Gastrocnemius medialis (tissue), 4 donors: ENCODE measurements at regions not wholly inside any gene's neighbourhood (a gene's known extent, or its start where the extent isn't known, plus 50 kb on each side); places are given as distances from the start of the nearest gene placed in this dataset.

Experiments used
- ATAC-seq, 2 donors: fragments of 150-250 bp; one replicate each; pipeline ENCODE4 v1.9.1; 2016
- DNase-seq, 2 donors: peaks; one replicate each; pipeline ENCODE4 v3.0.0-alpha.2; 2019
- H3K27ac ChIP-seq, 4 donors: fragments of 200-600 bp; sonication (generic); 1 replicate in 1 of 4; 2 replicates in 3 of 4; pipeline ENCODE4 v1.5.1; 2016 to 2018; ENCODE audit warnings: mild to moderate bottlenecking in 2 of 4, moderate library complexity in 1 of 4
- H3K27me3 ChIP-seq, 3 donors: fragments of 200-600 bp; sonication (generic) in 2 of 3; 1 replicate in 1 of 3; 2 replicates in 2 of 3; pipeline versions ENCODE4 v1.5.1 to v1.6.0; 2016 to 2019; ENCODE audit warnings: mild to moderate bottlenecking in 1 of 3, moderate library complexity in 1 of 3
- H3K36me3 ChIP-seq, 2 donors: fragments of 200-600 bp; sonication (generic) in 1 of 2; one replicate each; pipeline ENCODE4 v1.5.1; 2017 to 2018
- H3K4me1 ChIP-seq, 2 donors: fragments of 200-600 bp; sonication (generic) in 1 of 2; one replicate each; pipeline ENCODE4 v1.5.1; 2016 to 2017; ENCODE audit warnings: mild to moderate bottlenecking in 2 of 2
- H3K4me3 ChIP-seq, 4 donors: fragments of 200-600 bp; sonication (generic) in 3 of 4; 1 replicate in 1 of 4; 2 replicates in 3 of 4; pipeline ENCODE4 v1.5.1; 2016 to 2019; ENCODE audit warnings: mild to moderate bottlenecking in 2 of 4
- H3K9me3 ChIP-seq, 3 donors: fragments of 200-600 bp; sonication (generic) in 2 of 3; 1 replicate in 1 of 3; 2 replicates in 2 of 3; pipeline ENCODE4 v1.5.1; 2016 to 2019
- POLR2A ChIP-seq, 2 donors: fragments of 450-650 bp; IDR thresholded peaks; one replicate each; pipeline ENCODE4 v1.6.1; 2017; ENCODE audit warnings: antibody characterized with exemption in 2 of 2, mild to moderate bottlenecking in 2 of 2, moderate library complexity in 2 of 2
- in situ Hi-C, 4 donors: fragments of 200-750 bp; cut with MboI; loops; one replicate each; pipeline versions ENCODE4 v1.15.0 to v1.8.0; 2017; ENCODE audit warnings: low sequenced_read_pairs in 4 of 4
- intact Hi-C: fragments of 100-400 bp; cut with DNase I; formaldehyde crosslinking; loops from one replicate; pipeline ENCODE4 v1.15.1; 2023; ENCODE audit warnings: low total_unique reads
- TF ChIP-seq, protein P1 (sequence below), 5 experiments: fragments of 450-650 bp in 3 of 5; fragments of 200-600 bp in 2 of 5; sonication (generic) in 2 of 5; IDR thresholded peaks in 4 of 5; conservative IDR thresholded peaks in 1 of 5; 1 replicate in 4 of 5; 2 replicates in 1 of 5; pipeline ENCODE4 v1.5.1; 2016 to 2019; ENCODE audit warnings: antibody characterized with exemption in 5 of 5, mild to moderate bottlenecking in 3 of 5, moderate library complexity in 3 of 5

DNA sequence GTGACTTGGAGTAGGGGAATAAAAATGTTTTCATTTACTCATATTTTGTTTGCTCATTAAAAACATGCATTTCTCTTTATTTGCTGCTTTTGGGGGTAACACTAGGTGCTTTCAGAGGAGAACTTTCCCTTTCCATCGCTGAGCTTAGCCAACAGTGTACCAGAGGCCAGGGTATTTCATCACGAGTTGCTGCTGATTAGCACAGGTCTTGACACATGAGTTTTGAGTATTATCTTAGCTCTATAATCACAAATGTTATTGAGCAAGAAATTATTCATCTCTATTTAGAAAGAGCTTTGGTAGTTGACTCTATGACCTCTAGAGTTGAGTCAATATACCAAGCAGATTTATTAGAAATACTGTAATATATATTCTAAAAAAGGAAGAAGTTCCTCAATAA is 375.9 kb downstream of the NXPH1 start:
- no peak for ATAC-seq
- Histone ChIP-seq H3K4me3 (no peak overlapping the region), H3K9me3 (no peaks in the 10 kb centered on the region), H3K4me1 (no peaks in the 10 kb centered on the region), H3K27me3 (no peaks in the 10 kb centered on the region), H3K27ac (no peak overlapping the region), H3K36me3 (no peaks in the 10 kb centered on the region)
- no peak for TF ChIP-seq POLR2A (IDR thresholded peaks at IDR 0.05)
- TF ChIP-seq, protein P1, sequence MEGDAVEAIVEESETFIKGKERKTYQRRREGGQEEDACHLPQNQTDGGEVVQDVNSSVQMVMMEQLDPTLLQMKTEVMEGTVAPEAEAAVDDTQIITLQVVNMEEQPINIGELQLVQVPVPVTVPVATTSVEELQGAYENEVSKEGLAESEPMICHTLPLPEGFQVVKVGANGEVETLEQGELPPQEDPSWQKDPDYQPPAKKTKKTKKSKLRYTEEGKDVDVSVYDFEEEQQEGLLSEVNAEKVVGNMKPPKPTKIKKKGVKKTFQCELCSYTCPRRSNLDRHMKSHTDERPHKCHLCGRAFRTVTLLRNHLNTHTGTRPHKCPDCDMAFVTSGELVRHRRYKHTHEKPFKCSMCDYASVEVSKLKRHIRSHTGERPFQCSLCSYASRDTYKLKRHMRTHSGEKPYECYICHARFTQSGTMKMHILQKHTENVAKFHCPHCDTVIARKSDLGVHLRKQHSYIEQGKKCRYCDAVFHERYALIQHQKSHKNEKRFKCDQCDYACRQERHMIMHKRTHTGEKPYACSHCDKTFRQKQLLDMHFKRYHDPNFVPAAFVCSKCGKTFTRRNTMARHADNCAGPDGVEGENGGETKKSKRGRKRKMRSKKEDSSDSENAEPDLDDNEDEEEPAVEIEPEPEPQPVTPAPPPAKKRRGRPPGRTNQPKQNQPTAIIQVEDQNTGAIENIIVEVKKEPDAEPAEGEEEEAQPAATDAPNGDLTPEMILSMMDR (IDR thresholded peaks at IDR 0.05 in 4 of 5, conservative IDR thresholded peaks at IDR 0.05 in 1 of 5) = no peak
- intact Hi-C loops (no loop called here), in situ Hi-C loops (no loop called here)
- no peak for DNase-seq

- TF ChIP-seq, protein P1 (IDR thresholded peaks at IDR 0.05 in 4 of 5, conservative IDR thresholded peaks at IDR 0.05 in 1 of 5) = no peak
- no peak for TF ChIP-seq POLR2A (IDR thresholded peaks at IDR 0.05)
- H3K4me3 ChIP-seq = no peak overlapping the region
- ATAC-seq (no peak), DNase-seq (no peak)
- intact Hi-C loops = no loop called here
- in situ Hi-C loops = no loop called here
- no peaks in the 10 kb centered on the region for H3K36me3 ChIP-seq
- H3K27ac ChIP-seq = no peak overlapping the region
- H3K4me1 ChIP-seq = no peaks in the 10 kb centered on the region
- no peaks in the 10 kb centered on the region for H3K9me3 ChIP-seq
- H3K27me3 ChIP-seq = no peaks in the 10 kb centered on the region
Measured at GRCh38 chr7:8817448-8818036, 384.1 kb downstream of the NXPH1 start.

GRCh38 chr7:8818406-8818805 is 385.0 kb downstream of the NXPH1 start:
- no peak for DNase-seq
- intact Hi-C loops = no loop called here
- in situ Hi-C loops = no loop called here

DNA sequence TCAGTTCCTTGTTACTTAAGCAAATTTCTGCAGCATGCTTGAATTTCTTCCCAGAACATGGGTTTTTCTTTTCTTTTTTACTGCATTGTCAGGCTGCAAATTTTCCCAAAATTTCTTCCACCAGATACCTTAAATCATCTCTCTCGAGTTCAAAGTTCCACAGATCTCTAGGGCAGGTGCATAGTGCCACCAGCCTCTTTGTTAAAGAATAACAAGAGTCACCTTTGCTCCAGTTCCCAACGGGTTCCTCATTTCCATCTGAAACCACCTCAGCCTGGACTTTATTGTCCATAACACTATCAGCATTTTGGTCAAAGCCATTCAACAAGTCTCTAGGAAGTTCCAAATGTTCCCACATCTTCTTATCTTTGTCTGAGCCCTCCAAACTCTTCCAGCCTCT is 389.2 kb downstream of the NXPH1 start:
- in situ Hi-C loops = no loop called here
- TF ChIP-seq, protein P1 (IDR thresholded peaks at IDR 0.05 in 4 of 5, conservative IDR thresholded peaks at IDR 0.05 in 1 of 5) = no peak
- TF ChIP-seq POLR2A (IDR thresholded peaks at IDR 0.05) = no peak

More at GRCh38 chr7:8818406-8818805, 385.0 kb downstream of the NXPH1 start:
- ATAC-seq = no peak
- H3K9me3 ChIP-seq = no peaks in the 10 kb centered on the region
- H3K27me3 ChIP-seq = no peaks in the 10 kb centered on the region
- H3K4me3 ChIP-seq = no peak overlapping the region
- H3K27ac ChIP-seq = no peak overlapping the region
- H3K36me3 ChIP-seq = no peaks in the 10 kb centered on the region
- H3K4me1 ChIP-seq = no peaks in the 10 kb centered on the region
- TF ChIP-seq POLR2A (IDR thresholded peaks at IDR 0.05) = no peak
- TF ChIP-seq, protein P1 (IDR thresholded peaks at IDR 0.05 in 4 of 5, conservative IDR thresholded peaks at IDR 0.05 in 1 of 5) = no peak

DNA sequence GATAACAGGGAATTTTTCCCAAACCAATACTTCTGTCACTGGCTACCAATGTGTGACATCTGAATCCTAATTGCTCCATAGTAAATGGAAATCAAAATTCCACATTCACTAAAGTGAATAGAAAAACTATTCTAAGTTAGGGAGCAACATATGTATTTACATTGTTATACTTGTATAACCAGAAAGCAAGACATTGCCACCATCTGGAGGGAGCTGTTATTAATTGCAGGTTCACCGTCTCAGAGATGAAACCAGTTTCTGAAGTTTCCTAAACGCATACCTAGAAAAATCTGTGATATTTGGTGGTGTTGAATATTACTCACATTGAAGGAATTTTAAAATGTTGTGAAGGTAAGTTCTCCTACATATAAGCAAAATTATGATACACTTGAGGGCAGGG is 390.1 kb downstream of the NXPH1 start:
- Histone ChIP-seq H3K4me1 (no peaks in the 10 kb centered on the region), H3K27me3 (no peaks in the 10 kb centered on the region), H3K27ac (no peak overlapping the region), H3K4me3 (no peak overlapping the region), H3K9me3 (no peaks in the 10 kb centered on the region), H3K36me3 (no peaks in the 10 kb centered on the region)
- ATAC-seq (no peak), DNase-seq (no peak)
- TF ChIP-seq, protein P1 (IDR thresholded peaks at IDR 0.05 in 4 of 5, conservative IDR thresholded peaks at IDR 0.05 in 1 of 5) = no peak
- no peak for TF ChIP-seq POLR2A (IDR thresholded peaks at IDR 0.05)
- in situ Hi-C loops = no loop called here
- intact Hi-C loops = no loop called here

More for the DNA sequence above, 389.2 kb downstream of the NXPH1 start:
- no peaks in the 10 kb centered on the region for H3K9me3 ChIP-seq
- DNase-seq = no peak
- no peak overlapping the region for H3K4me3 ChIP-seq
- H3K4me1 ChIP-seq = no peaks in the 10 kb centered on the region
- intact Hi-C loops = no loop called here
- ATAC-seq = no peak
- no peaks in the 10 kb centered on the region for H3K36me3 ChIP-seq
- H3K27ac ChIP-seq = no peak overlapping the region
- H3K27me3 ChIP-seq = no peaks in the 10 kb centered on the region
